IPS-20b (cell line): ENCODE measurements at regions not wholly inside any gene's neighbourhood (a gene's known extent, or its start where the extent isn't known, plus 50 kb on each side); places are given as distances from the start of the nearest gene placed in this dataset.
"Not testable (repeated sequence)": the region's sequence is repeated elsewhere in the genome, so short reads cannot be mapped to it uniquely, and the experiment has no call there.

Source experiments
- H3K27ac ChIP-seq: one replicate; pipeline ENCODE4 v1.5.1; 2013; ENCODE audit warnings: low read length
- H3K27me3 ChIP-seq: 2 replicates; pipeline ENCODE4 v1.6.1; 2013; ENCODE audit warnings: mild to moderate bottlenecking, low read length, inconsistent platforms; ENCODE audit not compliant: insufficient read depth
- H3K36me3 ChIP-seq: 2 replicates; pipeline ENCODE4 v1.6.1; 2013; ENCODE audit warnings: low read depth, mild to moderate bottlenecking, inconsistent platforms, low read length, moderate library complexity; ENCODE audit not compliant: insufficient read depth
- H3K4me1 ChIP-seq: 2 replicates; pipeline ENCODE4 v1.6.1; 2013; ENCODE audit warnings: mild to moderate bottlenecking, control low read depth, inconsistent platforms, low read length, moderate library complexity; ENCODE audit not compliant: insufficient read depth
- H3K4me3 ChIP-seq: 2 replicates; pipeline ENCODE4 v1.5.1; 2013; ENCODE audit warnings: mild to moderate bottlenecking, low read length, inconsistent platforms
- H3K9ac ChIP-seq: 2 replicates; pipeline ENCODE4 v1.6.1; 2013; ENCODE audit warnings: low read depth, mild to moderate bottlenecking, inconsistent platforms, low read length, moderate library complexity
- H3K9me3 ChIP-seq: 2 replicates; pipeline ENCODE4 v1.6.1; 2013; ENCODE audit warnings: mild to moderate bottlenecking, low read depth, low read length, inconsistent platforms; ENCODE audit not compliant: insufficient read depth

DNA sequence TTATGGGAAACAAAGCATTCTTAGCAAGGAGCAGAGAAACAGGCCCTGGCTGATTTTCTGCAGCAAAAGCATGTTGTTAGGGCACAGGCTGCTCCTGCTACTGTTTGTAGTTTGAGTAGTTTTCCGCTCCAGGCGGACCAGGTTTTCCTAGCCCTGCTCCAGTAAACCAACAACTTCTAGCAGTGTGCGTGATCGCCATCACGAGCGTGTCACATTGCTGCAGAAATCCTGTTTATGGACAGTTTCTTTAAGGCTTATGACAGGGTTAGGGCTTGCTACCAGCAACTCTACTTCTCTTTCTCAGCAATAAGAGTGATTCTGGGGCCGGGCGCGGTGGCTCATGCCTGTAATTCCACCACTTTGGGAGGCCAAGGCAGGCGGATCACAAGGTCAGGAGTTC, 803.9 kb upstream of the CDH10 start:
- Histone ChIP-seq H3K27ac (peak overlapping the region; percentile 84), H3K4me3 (peak overlapping the region; percentile 60), H3K9me3 (no peaks in the 10 kb centered on the region), H3K9ac (peak overlapping the region; percentile 74), H3K4me1 (peaks cover 48% of the 10 kb centered on the region), H3K36me3 (peaks cover 5% of the 10 kb centered on the region; the same call in 1 of the 2 replicates), H3K27me3 (no peaks in the 10 kb centered on the region)

DNA sequence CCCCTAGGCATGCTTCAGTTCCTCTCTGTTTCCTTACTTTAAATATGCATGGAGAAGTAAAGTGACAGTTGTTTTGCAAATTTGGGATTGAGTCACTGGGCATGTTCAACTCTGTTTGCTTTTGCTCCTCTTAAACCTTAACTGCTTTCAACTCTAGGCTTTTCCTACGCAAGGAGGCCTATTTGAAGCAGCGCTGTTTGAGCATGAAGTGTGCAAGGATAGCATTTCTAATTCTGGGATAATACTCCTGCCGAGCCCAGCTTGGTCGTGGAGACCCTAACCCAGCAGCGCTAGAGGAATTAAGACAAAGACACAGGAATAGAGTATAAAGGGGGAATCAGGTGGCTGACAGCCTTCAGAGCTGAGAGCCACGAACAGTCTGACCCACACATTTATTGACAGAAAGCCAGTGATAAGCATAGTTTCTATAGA, 803.4 kb upstream of the CDH10 start:
- Histone ChIP-seq H3K9ac (peak overlapping the region; percentile 74), H3K27ac (peak overlapping the region; percentile 84), H3K27me3 (no peaks in the 10 kb centered on the region), H3K4me3 (peak overlapping the region; percentile 60), H3K36me3 (peaks cover 5% of the 10 kb centered on the region; the same call in 1 of the 2 replicates), H3K9me3 (no peaks in the 10 kb centered on the region), H3K4me1 (peaks cover 48% of the 10 kb centered on the region)

DNA sequence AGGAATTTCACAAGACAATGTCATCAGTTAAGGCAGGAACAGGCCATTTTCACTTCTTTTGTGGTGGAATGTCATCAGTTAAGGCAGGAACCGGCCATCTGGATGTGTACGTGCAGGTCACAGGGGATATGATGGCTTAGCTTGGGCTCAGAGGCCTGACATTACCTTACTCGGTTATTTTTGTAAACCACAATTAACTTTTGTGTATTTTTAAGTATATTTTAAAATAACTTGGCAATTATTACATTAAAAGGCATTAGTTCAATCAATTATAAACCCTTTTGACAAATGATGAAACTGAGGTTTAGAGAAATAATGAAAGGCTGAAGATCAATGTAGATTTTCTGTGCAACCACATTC, 801.3 kb upstream of the CDH10 start:
- Histone ChIP-seq H3K4me1 (peaks cover 40% of the 10 kb centered on the region), H3K4me3 (peak overlapping the region; percentile 38), H3K27ac (peak overlapping the region; percentile 61), H3K9ac (peak overlapping the region; percentile 69), H3K36me3 (peaks cover 20% of the 10 kb centered on the region; the same call in 1 of the 2 replicates)
- not testable (repeated sequence) for H3K27me3 ChIP-seq, H3K9me3 ChIP-seq

DNA sequence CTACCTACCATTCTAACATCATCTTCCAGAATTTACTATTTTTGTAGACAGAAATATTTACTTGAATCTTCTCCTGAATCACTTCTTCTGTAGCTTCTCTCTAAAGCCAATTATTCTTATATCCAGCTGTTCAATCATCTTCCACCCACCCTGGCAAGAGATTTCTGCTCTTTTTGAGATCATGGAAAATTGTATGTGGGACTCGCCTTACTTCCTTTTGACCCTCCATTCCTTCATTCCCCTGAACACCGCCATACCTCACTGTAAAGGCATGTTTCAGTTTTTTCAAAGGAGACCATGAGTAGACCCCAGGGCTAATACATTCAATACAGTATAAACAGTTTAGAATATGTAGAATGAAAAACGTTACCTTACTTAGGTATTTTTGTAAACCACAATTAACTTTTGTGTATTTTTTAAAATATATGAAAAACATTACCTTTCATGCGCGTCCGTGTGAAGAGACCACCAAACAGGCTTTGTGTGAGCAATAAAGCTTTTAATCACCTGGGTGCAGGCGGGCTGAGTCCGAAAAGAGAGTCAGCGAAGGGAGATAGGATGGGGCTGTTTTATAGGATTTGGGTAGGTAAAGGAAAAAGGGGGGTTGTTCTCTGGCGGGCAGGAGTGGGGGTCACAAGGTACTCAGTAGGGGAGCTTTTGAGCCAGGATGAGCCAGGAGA, 800.7 kb upstream of the CDH10 start:
- Histone ChIP-seq H3K36me3 (peaks cover 25% of the 10 kb centered on the region; the same call in 1 of the 2 replicates), H3K27ac (peak overlapping the region; percentile 97), H3K9ac (peak overlapping the region; percentile 100), H3K4me1 (peaks cover 38% of the 10 kb centered on the region), H3K4me3 (peak overlapping the region; percentile 88)
- not testable (repeated sequence) for H3K9me3 ChIP-seq, H3K27me3 ChIP-seq

DNA sequence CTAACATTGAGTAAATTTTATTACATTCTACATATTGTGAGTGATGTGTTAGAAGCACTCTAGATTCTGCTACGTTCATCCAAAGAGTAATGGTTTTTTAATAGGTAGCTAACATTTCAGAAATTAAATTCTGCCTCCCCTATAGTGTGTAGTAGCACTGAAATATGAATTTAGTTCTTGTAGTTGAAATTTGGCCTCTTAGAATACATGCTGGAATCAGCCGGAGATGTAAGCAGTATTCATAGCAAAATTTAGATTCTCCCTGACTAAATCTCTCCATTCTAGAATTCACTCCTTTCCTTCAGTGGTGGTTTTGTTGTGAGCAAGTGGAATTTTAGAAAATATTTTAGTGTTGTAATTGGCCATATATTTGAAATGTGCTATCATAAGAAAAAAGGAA, 799.9 kb upstream of the CDH10 start:
- Histone ChIP-seq H3K36me3 (peaks cover 25% of the 10 kb centered on the region; the same call in 1 of the 2 replicates), H3K9me3 (no peaks in the 10 kb centered on the region), H3K27ac (peak overlapping the region; percentile 97), H3K9ac (peak overlapping the region; percentile 100), H3K27me3 (no peaks in the 10 kb centered on the region), H3K4me1 (peaks cover 31% of the 10 kb centered on the region), H3K4me3 (peak overlapping the region; percentile 88)

DNA sequence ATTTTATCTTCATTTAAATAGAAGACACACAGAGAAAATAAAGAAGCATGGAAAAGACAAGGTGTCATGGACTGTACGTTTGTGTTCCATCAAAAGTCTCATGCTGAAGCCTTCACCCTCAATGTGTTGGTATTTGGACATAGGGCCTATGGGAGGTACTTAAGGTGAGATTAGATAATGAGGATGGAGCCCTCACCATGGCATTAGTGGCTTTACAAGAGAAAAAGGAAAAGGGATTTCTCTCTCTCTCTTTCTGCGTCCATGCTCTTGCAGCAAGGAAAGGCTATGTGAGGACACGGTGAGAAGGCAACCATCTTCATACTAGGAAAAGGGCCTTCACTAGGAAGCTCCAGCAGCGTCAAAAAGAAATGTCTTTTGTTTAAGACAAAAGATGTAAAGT, 797.0 kb upstream of the CDH10 start:
- peak overlapping the region; percentile 88 for H3K4me3 ChIP-seq
- H3K9ac ChIP-seq, result peak overlapping the region; percentile 72; the same call in 1 of the 2 replicates
- peaks cover 54% of the 10 kb centered on the region for H3K36me3 ChIP-seq
- peaks cover 14% of the 10 kb centered on the region for H3K4me1 ChIP-seq
- no peaks in the 10 kb centered on the region for H3K27me3 ChIP-seq
- no peak overlapping the region for H3K27ac ChIP-seq
- H3K9me3 ChIP-seq, result no peaks in the 10 kb centered on the region

DNA sequence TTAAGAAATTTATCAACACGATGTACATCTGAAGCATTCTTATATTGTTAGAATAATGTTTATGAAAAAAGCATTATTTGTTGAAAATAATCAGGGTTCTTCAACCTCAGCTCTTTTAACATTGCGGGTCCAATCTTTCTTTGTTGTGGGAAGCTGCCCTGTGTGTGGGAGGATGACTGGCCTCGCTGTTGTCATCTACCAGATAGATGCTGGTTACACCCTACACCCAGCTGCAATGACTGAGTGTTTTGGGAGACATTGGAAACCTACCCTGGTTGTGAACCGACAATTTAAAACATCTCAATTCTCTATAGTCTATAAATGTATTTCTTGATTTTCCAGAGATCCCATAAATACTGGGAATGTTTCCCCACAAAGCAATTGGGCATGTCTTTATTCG, 794.2 kb upstream of the CDH10 start:
- Histone ChIP-seq H3K27ac (no peak overlapping the region), H3K36me3 (peaks cover 71% of the 10 kb centered on the region), H3K9me3 (no peaks in the 10 kb centered on the region), H3K27me3 (no peaks in the 10 kb centered on the region), H3K4me3 (peak overlapping the region; percentile 59), H3K9ac (no peak overlapping the region; the same call in 1 of the 2 replicates), H3K4me1 (peaks cover 8% of the 10 kb centered on the region; the same call in 1 of the 2 replicates)

DNA sequence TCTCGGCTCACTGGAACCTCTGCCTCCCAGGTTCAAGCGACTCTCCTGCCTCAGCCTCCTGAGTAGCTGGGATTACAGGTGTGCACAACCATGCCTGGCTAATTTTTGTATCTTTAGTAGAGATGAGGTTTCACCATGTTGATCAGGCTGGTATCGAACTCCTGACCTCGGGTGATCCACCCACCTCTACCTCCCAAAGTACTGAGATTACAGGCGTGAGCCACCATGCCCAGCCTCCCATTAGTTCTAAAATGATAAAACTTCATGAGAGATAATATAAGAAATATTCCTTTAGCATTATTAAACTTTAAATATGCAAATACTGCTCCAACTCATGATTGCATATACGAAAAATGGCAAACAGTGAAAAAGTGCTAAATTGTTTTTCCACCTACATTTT, 793.6 kb upstream of the CDH10 start:
- not testable (repeated sequence) for H3K9me3 ChIP-seq, H3K27me3 ChIP-seq, H3K27ac ChIP-seq, H3K9ac ChIP-seq, H3K4me1 ChIP-seq
- Histone ChIP-seq H3K4me3 (peak overlapping the region; percentile 59), H3K36me3 (peaks cover 77% of the 10 kb centered on the region)

DNA sequence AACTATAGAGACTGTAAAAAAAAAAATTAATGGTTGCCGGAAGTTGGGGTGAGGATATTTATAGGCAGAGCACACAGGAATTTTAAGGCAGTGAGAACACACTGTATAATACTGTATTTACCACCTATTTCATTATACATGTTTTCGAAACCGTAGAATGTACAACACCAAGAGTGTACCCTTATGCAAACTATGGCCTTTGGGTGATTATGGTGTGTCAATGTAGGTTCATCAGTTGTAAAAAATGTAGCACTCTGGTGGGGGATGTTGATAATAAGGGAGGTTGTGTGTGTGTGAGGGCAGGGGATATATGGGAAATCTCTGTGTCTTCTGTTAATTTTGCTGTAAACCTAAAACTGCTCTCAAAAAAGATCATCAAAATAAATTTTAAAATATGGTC, 791.7 kb upstream of the CDH10 start:
- H3K4me1 ChIP-seq, result peaks cover 8% of the 10 kb centered on the region; the same call in 1 of the 2 replicates
- H3K27me3 ChIP-seq, result no peaks in the 10 kb centered on the region
- H3K4me3 ChIP-seq, result no peak overlapping the region; the same call in 1 of the 2 replicates
- peaks cover 77% of the 10 kb centered on the region for H3K36me3 ChIP-seq
- H3K9ac ChIP-seq, result no peak overlapping the region
- no peak overlapping the region for H3K27ac ChIP-seq
- no peaks in the 10 kb centered on the region for H3K9me3 ChIP-seq

DNA sequence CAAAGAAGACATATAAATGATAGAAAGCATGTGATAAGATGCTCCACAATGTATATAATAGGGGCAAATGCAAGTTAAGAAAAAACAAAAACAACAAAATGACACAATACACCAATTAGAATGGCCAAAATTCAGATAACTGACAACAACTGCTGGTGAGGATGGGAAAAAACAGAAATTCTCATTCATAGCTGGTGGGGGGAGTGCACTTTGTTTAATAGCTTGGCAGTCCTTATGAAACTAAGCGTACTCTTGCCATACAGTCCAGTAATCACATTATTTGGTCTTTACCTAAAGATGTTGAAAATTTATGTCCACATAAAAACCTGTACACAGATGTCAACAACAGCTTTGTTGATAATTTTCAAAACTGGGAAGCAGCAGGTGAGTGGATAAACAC, 791.1 kb upstream of the CDH10 start:
- no peak overlapping the region for H3K27ac ChIP-seq
- no peaks in the 10 kb centered on the region for H3K9me3 ChIP-seq
- peaks cover 76% of the 10 kb centered on the region for H3K36me3 ChIP-seq
- peaks cover 8% of the 10 kb centered on the region; the same call in 1 of the 2 replicates for H3K4me1 ChIP-seq
- no peaks in the 10 kb centered on the region for H3K27me3 ChIP-seq
- peak overlapping the region; percentile 23; the same call in 1 of the 2 replicates for H3K4me3 ChIP-seq
- H3K9ac ChIP-seq, result no peak overlapping the region

DNA sequence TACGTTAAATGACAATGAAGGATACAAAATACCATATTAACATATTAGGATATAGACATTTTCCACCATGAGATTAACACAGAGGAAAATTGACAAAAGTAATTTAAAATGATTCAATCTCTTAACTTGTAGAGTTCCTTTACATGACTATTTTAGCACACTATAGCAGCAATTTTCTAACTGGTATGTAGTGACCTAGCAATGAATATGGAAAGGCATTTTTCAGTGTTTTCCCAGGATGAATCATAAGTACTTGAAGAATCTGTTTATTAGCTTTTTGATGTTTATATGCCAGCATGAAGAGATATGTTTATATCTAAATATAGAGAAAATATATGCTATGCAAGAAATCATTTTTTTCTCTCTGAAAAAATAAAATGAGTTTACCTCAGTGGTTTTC, 782.5 kb upstream of the CDH10 start:
- no peaks in the 10 kb centered on the region for H3K9me3 ChIP-seq
- H3K9ac ChIP-seq, result no peak overlapping the region
- H3K36me3 ChIP-seq, result peaks cover 43% of the 10 kb centered on the region
- no peak overlapping the region for H3K4me3 ChIP-seq
- no peaks in the 10 kb centered on the region for H3K27me3 ChIP-seq
- H3K4me1 ChIP-seq, result no peaks in the 10 kb centered on the region
- no peak overlapping the region for H3K27ac ChIP-seq

DNA sequence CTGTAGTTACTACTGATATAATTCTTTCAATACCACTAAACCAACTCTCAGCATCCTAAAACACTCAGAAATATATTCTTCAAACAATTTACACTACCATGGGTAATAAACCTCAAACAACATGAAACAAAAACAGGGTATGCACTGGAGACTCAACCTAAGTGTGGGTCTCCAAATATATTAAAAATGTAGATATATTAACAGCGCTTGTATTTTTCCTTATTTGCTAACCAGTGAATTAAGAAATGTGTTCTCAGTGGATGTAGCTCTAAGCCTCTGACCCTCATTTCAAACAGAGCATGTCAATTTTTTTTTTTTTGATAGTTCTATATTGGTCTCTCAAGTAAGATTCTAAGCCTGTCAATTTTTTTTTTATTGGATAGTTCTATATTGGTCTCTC, 778.5 kb upstream of the CDH10 start:
- Histone ChIP-seq H3K4me1 (no peaks in the 10 kb centered on the region), H3K4me3 (no peak overlapping the region), H3K27me3 (no peaks in the 10 kb centered on the region), H3K27ac (no peak overlapping the region), H3K9ac (no peak overlapping the region), H3K36me3 (peaks cover 40% of the 10 kb centered on the region; the same call in 1 of the 2 replicates), H3K9me3 (no peaks in the 10 kb centered on the region)
